ENCODE measurements at regions not wholly inside any gene's neighbourhood (a gene's known extent, or its start where the extent isn't known, plus 50 kb on each side); places are given as distances from the start of the nearest gene placed in this dataset.

DNA sequence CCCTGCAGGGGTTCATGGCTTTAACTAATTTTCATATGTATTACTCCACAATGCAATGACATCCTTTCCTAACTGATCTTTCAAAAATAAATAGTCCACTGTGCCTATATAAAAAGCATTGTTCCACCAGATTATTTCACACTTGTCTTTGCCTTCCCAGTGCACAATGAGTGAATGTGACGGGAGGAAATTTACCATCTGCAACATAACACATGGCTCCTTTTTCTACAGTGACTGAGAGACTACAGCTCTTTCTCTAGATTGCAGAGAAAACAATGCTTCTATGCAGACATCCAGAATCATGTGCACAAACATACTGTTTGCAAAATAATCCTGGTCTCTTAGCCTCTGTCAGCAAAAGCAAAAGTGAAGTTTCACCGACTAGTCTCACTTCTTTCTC is 483.7 kb upstream of the PIK3R1 start:
- TF ChIP-seq, protein P1, sequence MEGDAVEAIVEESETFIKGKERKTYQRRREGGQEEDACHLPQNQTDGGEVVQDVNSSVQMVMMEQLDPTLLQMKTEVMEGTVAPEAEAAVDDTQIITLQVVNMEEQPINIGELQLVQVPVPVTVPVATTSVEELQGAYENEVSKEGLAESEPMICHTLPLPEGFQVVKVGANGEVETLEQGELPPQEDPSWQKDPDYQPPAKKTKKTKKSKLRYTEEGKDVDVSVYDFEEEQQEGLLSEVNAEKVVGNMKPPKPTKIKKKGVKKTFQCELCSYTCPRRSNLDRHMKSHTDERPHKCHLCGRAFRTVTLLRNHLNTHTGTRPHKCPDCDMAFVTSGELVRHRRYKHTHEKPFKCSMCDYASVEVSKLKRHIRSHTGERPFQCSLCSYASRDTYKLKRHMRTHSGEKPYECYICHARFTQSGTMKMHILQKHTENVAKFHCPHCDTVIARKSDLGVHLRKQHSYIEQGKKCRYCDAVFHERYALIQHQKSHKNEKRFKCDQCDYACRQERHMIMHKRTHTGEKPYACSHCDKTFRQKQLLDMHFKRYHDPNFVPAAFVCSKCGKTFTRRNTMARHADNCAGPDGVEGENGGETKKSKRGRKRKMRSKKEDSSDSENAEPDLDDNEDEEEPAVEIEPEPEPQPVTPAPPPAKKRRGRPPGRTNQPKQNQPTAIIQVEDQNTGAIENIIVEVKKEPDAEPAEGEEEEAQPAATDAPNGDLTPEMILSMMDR (IDR thresholded peaks at IDR 0.05; ENCODE audit: insufficient read depth, low read depth, low read length), result no peak
- TF ChIP-seq EZH2 (IDR thresholded peaks at IDR 0.05; ENCODE audit: insufficient read depth, low read length), result no peak

Measured in astrocyte (in vitro differentiated cells and primary cell).